Cardiac fibroblast (primary cell): ENCODE measurements at regions not wholly inside any gene's neighbourhood (a gene's known extent, or its start where the extent isn't known, plus 50 kb on each side); places are given as distances from the start of the nearest gene placed in this dataset.

Source experiments
- DNase-seq, 2 donors: peaks; one replicate each; pipeline versions ENCODE4 v3.0.0 to v3.0.0-alpha.2; 2010; ENCODE audit warnings: low read depth in 2 of 2
- H3K4me3 ChIP-seq, 2 donors: replicated peaks in 1 of 2; 1 replicate in 1 of 2; 2 replicates in 1 of 2; pipeline ENCODE4 v1.5.1; 2011; ENCODE audit warnings: low read depth in 2 of 2, low read length in 2 of 2, mild to moderate bottlenecking in 2 of 2, moderate library complexity in 1 of 2
- TF ChIP-seq, protein P1 (sequence below): IDR thresholded peaks from one replicate; pipeline ENCODE4 v1.5.1; 2011; ENCODE audit warnings: low read depth, mild to moderate bottlenecking, low read length, inconsistent platforms

DNA sequence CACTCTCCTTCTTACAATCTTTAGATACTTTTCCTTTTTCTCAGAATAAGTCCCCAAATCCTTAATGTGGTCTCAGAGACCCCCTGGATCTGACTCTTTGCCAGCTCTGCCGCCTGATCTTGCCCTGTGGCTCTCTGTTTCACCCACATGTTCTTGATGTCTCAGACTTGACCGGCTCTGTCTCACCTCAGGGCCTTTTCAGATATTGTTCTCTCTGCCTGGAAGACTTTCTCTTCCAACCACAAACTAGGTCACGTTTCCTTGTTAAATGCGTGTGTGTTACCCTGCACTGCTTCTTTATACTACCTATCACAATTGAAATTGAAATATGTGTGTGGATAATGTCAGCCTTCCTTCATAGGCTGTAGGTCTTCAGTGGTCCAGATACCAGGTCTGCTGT is 265.4 kb upstream of the NUDT12 start:
- H3K4me3 ChIP-seq = no peak overlapping the region
- TF ChIP-seq, protein P1, sequence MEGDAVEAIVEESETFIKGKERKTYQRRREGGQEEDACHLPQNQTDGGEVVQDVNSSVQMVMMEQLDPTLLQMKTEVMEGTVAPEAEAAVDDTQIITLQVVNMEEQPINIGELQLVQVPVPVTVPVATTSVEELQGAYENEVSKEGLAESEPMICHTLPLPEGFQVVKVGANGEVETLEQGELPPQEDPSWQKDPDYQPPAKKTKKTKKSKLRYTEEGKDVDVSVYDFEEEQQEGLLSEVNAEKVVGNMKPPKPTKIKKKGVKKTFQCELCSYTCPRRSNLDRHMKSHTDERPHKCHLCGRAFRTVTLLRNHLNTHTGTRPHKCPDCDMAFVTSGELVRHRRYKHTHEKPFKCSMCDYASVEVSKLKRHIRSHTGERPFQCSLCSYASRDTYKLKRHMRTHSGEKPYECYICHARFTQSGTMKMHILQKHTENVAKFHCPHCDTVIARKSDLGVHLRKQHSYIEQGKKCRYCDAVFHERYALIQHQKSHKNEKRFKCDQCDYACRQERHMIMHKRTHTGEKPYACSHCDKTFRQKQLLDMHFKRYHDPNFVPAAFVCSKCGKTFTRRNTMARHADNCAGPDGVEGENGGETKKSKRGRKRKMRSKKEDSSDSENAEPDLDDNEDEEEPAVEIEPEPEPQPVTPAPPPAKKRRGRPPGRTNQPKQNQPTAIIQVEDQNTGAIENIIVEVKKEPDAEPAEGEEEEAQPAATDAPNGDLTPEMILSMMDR = no peak
- DNase-seq = no peak

DNA sequence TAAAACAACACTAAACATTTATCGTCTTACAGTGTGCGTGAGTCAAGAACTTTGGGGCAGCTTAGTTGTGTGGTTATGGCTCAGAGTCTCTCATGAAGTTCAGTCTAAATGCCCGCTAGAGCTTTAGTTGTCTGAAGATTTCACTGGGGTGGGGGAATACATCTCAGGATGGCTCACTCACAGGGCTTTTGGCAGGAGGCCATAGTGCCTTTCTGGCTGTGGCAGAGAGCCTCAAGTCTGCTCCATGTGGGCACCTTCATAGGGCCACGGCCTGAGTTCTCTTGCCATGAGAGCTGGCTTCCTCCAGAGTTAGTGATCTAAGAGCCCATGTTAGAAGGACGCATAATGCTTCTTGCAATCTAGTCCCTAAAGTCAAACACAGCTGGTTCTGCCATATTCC is 258.8 kb upstream of the NUDT12 start:
- H3K4me3 ChIP-seq = no peak overlapping the region
- TF ChIP-seq, protein P1 = no peak
- no peak for DNase-seq

DNA sequence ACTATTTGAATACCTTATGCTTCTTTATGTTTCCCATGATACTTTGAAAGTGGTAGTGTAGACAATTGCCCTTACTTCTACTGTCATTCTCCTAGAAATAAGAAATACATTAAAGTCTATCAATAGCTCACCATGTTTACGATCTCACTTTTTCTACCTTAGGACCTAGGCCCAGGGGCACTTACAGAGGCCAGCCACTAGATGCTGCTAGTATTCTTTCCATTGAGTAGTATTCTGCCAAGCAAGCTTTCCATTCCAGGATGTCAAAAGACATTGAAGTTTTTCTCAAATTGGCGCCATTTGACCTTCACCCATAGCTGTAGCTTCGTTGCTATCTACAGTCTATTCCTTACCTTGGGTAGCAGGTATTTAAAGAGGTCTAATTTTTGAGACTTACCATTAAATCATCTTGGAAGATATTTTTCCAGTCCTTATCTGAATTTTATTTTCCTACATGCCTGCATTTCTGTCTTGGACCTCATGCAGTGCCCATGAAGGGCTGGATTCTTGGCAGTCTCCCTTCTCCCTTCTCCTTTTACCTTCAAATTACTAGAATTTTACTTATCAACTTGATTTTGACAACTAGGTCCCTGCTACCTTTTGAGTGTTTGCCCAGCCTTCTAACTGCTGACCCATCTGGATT is 246.0 kb upstream of the NUDT12 start:
- no peak overlapping the region for H3K4me3 ChIP-seq
- TF ChIP-seq, protein P1 = peak; percentile 93
- peak; percentile 44 to 57 for DNase-seq

DNA sequence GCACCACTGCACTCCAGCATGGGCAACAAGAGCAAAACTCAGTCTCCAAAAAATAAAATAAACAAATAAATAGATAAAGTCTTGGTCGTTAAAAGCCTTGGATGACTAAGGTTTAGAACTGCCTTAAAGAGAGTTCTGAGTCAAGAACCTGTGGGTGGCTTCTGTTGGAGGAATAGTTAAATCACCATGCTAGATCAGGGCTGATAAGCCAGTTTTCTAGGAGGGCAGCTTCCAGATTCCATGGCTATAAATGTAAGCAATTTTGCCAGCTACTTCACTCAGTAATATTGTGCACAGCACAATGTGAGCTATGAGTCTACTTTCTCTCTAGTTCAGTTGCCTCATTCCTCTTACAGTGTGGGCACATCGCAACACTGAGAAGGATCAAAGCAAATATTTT is 242.1 kb upstream of the NUDT12 start:
- no peak overlapping the region for H3K4me3 ChIP-seq
- peak in 1 of 2 donors; percentile 2 for DNase-seq
- TF ChIP-seq, protein P1 = no peak

DNA sequence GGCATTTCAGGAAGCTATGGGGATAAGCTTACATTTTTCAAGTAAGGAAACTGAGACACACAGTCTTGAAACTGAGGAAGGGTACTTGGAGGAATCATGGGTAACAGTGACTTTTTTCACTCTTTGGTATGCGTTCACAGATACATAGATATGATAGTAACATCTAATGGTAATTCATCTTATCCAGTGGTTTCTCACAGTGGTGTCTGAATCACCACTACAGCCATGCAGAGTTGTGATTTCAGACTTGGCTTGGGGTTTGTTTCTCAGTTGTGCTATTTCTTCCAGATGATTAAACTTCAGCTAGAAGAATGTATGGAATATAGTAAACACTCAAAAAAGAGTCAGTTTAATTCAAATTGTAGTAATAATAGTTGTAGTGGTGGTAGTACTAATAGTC is 239.1 kb upstream of the NUDT12 start:
- H3K4me3 ChIP-seq = no peak overlapping the region
- peak in 1 of 2 donors; percentile 5 for DNase-seq
- TF ChIP-seq, protein P1 = no peak

DNA sequence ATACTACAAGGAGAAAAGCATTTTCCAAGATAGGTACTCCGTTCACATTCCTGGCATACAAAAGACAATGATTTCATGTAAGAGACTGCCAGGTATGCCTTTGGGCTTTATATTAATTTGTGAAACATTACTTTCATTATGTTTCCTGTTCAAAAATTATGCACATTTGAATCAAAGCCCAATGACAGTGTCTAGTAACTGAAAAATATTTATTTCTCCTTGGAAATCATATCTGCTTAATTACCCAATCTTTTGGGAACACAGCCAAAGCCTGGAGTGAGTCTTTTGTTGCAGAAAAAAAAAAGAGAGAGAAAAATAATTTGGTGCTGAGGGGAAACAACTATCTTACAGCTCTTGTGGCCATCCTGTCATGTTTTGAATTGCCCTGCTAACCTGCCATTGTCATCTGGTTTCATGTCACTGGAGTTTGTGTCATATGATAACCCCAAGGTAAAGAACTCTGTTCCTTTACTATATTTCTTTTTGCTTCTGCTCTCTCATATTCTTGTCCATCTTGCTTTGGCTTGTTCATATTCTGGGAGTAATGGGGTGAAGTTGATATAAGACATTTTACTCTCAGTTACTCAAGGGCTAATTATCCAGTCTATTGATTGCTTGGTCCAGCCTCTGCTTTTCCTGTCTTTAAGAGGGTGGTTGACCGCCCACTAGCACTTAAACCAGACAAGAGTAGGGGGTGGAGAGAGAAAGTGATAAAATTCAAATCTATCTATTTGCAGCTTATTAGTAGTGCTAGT is 238.3 kb upstream of the NUDT12 start:
- peak; percentile 33 to 63 for DNase-seq

More for the DNA sequence above, 238.3 kb upstream of the NUDT12 start:
- TF ChIP-seq, protein P1 = no peak
- H3K4me3 ChIP-seq = no peak overlapping the region
